GM12872 (cell line): ENCODE measurements at regions not wholly inside any gene's neighbourhood (a gene's known extent, or its start where the extent isn't known, plus 50 kb on each side); places are given as distances from the start of the nearest gene placed in this dataset.

ENCODE experiments used
- CTCF ChIP-seq: IDR thresholded peaks from 3 replicates; pipeline ENCODE4 v1.5.1; 2011; ENCODE audit warnings: low read depth, mild to moderate bottlenecking, low read length, moderate library complexity; ENCODE audit not compliant: insufficient read depth

- no peak for TF ChIP-seq CTCF
These were observed 353.2 kb downstream of the ZEB2 start for GRCh38 chr2:144166743-144167142.

- no peak for TF ChIP-seq CTCF
These were observed 354.2 kb downstream of the ZEB2 start for GRCh38 chr2:144165599-144166250.

- TF ChIP-seq CTCF: no peak
These were observed 356.3 kb downstream of the ZEB2 start for GRCh38 chr2:144163592-144163991.

GRCh38 chr2:144162652-144163051 is 357.3 kb downstream of the ZEB2 start:
- TF ChIP-seq CTCF: peak; percentile 79

GRCh38 chr2:144161061-144161460 is 358.9 kb downstream of the ZEB2 start:
- no peak for TF ChIP-seq CTCF

GRCh38 chr2:144159240-144159639 is 360.7 kb downstream of the ZEB2 start:
- 0 out of 3 replicates have a peak, but pooled peaks have one; percentile 2 for TF ChIP-seq CTCF

- no peak for TF ChIP-seq CTCF
These were observed 361.8 kb downstream of the ZEB2 start for GRCh38 chr2:144158096-144158495.
